RPMI8226 (cell line): ENCODE measurements at regions not wholly inside any gene's neighbourhood (a gene's known extent, or its start where the extent isn't known, plus 50 kb on each side); places are given as distances from the start of the nearest gene placed in this dataset.
"Not testable (repeated sequence)": the region's sequence is repeated elsewhere in the genome, so short reads cannot be mapped to it uniquely, and the experiment has no call there.

ENCODE experiments used
- DNase-seq: peaks from one replicate; pipeline ENCODE4 v3.0.0-alpha.2; 2015

GRCh38 chr3:4897765-4898453, 81.3 kb upstream of the BHLHE40 start:
- DNase-seq, result no peak

- DNase-seq, result no peak
These were observed 80.6 kb upstream of the BHLHE40 start for GRCh38 chr3:4898454-4899313.

GRCh38 chr3:4899710-4900109, 79.5 kb upstream of the BHLHE40 start:
- no peak for DNase-seq

- DNase-seq, result no peak
These were observed 78.9 kb upstream of the BHLHE40 start for GRCh38 chr3:4900298-4900697.

GRCh38 chr3:4904811-4905695, 74.2 kb upstream of the BHLHE40 start:
- no peak for DNase-seq

GRCh38 chr3:4906107-4906621, 73.1 kb upstream of the BHLHE40 start:
- DNase-seq, result peak; percentile 18

- DNase-seq, result no peak
These were observed 72.2 kb upstream of the BHLHE40 start for GRCh38 chr3:4907050-4907449.

- DNase-seq, result no peak
These were observed 71.4 kb upstream of the BHLHE40 start for GRCh38 chr3:4907643-4908432.

- DNase-seq, result no peak
These were observed 70.6 kb upstream of the BHLHE40 start for GRCh38 chr3:4908433-4909156.

GRCh38 chr3:4914464-4914863, 64.8 kb upstream of the BHLHE40 start:
- DNase-seq, result no peak

- DNase-seq, result not testable (repeated sequence)
These were observed 57.6 kb upstream of the BHLHE40 start for GRCh38 chr3:4921589-4921988.

GRCh38 chr3:4926892-4927291, 52.3 kb upstream of the BHLHE40 start:
- DNase-seq, result no peak

GRCh38 chr3:4928277-4928789, 50.9 kb upstream of the BHLHE40 start:
- no peak for DNase-seq
